CD14-positive monocyte (primary cell): ENCODE measurements at regions not wholly inside any gene's neighbourhood (a gene's known extent, or its start where the extent isn't known, plus 50 kb on each side); places are given as distances from the start of the nearest gene placed in this dataset.

Source experiments
- DNase-seq, 3 donors: peaks; one replicate each; pipeline ENCODE4 v3.0.0-alpha.2; 2011 to 2022
- H2AFZ ChIP-seq: 2 replicates; pipeline ENCODE4 v1.6.0; 2012; ENCODE audit warnings: mild to moderate bottlenecking, low read depth, low read length, inconsistent platforms; ENCODE audit not compliant: insufficient read depth, poor library complexity, severe bottlenecking
- H3K27ac ChIP-seq, 2 donors: 1 replicate in 1 of 2; 2 replicates in 1 of 2; pipeline ENCODE4 v1.5.1; 2012 to 2013; ENCODE audit warnings: low read length in 2 of 2, control low read depth in 1 of 2, inconsistent platforms in 1 of 2, low read depth in 1 of 2, mild to moderate bottlenecking in 1 of 2
- H3K27me3 ChIP-seq, 2 donors: one replicate each; pipeline versions ENCODE4 v1.6.0 to v1.6.1; 2011 to 2013; ENCODE audit warnings: low read length in 2 of 2; ENCODE audit not compliant: control insufficient read depth in 2 of 2, insufficient read depth in 2 of 2
- H3K36me3 ChIP-seq, 2 donors: replicated peaks in 1 of 2; 1 replicate in 1 of 2; 2 replicates in 1 of 2; pipeline versions ENCODE4 v1.5.1 to v1.6.1; 2012 to 2013; ENCODE audit warnings: low read length in 2 of 2, control low read depth in 1 of 2, inconsistent platforms in 1 of 2, mild to moderate bottlenecking in 1 of 2; ENCODE audit not compliant: insufficient read depth in 2 of 2, control insufficient read depth in 1 of 2
- H3K4me1 ChIP-seq, 2 donors: 1 replicate in 1 of 2; 2 replicates in 1 of 2; pipeline versions ENCODE4 v1.5.1 to v1.6.1; 2012 to 2013; ENCODE audit warnings: low read length in 2 of 2, control low read depth in 1 of 2, inconsistent platforms in 1 of 2, mild to moderate bottlenecking in 1 of 2, moderate library complexity in 1 of 2; ENCODE audit not compliant: insufficient read depth in 2 of 2, control insufficient read depth in 1 of 2
- H3K4me2 ChIP-seq: replicated peaks from 2 replicates; pipeline ENCODE3; 2012; ENCODE audit warnings: low read length, moderate library complexity, mild to moderate bottlenecking; ENCODE audit not compliant: poor library complexity, severe bottlenecking; ENCODE audit errors: extremely low read depth
- H3K4me3 ChIP-seq, 3 experiments: fragments of 200-600 bp in 1 of 3; sonication (generic) in 1 of 3; replicated peaks in 1 of 3; 1 replicate in 2 of 3; 2 replicates in 1 of 3; pipeline ENCODE4 v1.5.1; 2011 to 2013; ENCODE audit warnings: low read length in 3 of 3, mild to moderate bottlenecking in 3 of 3, control low read depth in 2 of 3, low read depth in 2 of 3, inconsistent platforms in 1 of 3, moderate library complexity in 1 of 3
- H3K79me2 ChIP-seq: 2 replicates; pipeline ENCODE4 v1.6.0; 2012; ENCODE audit warnings: mild to moderate bottlenecking, control low read depth, inconsistent platforms, low read length, moderate library complexity; ENCODE audit not compliant: insufficient read depth
- H3K9ac ChIP-seq: 2 replicates; pipeline ENCODE4 v1.6.0; 2017; ENCODE audit warnings: low read length, mild to moderate bottlenecking; ENCODE audit not compliant: insufficient read depth, poor library complexity, severe bottlenecking
- H3K9me3 ChIP-seq, 2 donors: replicated peaks in 1 of 2; 1 replicate in 1 of 2; 2 replicates in 1 of 2; pipeline versions ENCODE4 v1.5.1 to v1.6.1; 2012 to 2013; ENCODE audit warnings: low read length in 2 of 2, control low read depth in 1 of 2; ENCODE audit not compliant: control insufficient read depth in 1 of 2, insufficient read depth in 1 of 2
- H4K20me1 ChIP-seq: 2 replicates; pipeline ENCODE4 v1.6.0; 2012; ENCODE audit warnings: mild to moderate bottlenecking, low read length, control low read depth, moderate library complexity; ENCODE audit not compliant: insufficient read depth
- H3K27ac Mint-ChIP-seq, 7 donors: one replicate each; pipeline ENCODE4 v1.8.0; 2020; ENCODE audit warnings: mild to moderate bottlenecking in 7 of 7, mixed read lengths in 7 of 7, moderate library complexity in 6 of 7, inconsistent platforms in 2 of 7
- H3K27me3 Mint-ChIP-seq, 3 donors: one replicate each; pipeline ENCODE4 v1.8.0; 2021 to 2022; ENCODE audit warnings: low read depth in 3 of 3, mild to moderate bottlenecking in 3 of 3, mixed read lengths in 3 of 3, moderate library complexity in 3 of 3, inconsistent platforms in 1 of 3
- H3K36me3 Mint-ChIP-seq, 2 donors: one replicate each; pipeline ENCODE4 v1.8.0; 2020; ENCODE audit warnings: mixed read lengths in 2 of 2, inconsistent platforms in 1 of 2, mild to moderate bottlenecking in 1 of 2
- H3K4me1 Mint-ChIP-seq: one replicate; pipeline ENCODE4 v1.8.0; 2020; ENCODE audit warnings: mild to moderate bottlenecking, mixed read lengths
- H3K4me3 Mint-ChIP-seq, 2 donors: one replicate each; pipeline ENCODE4 v1.8.0; 2020; ENCODE audit warnings: mild to moderate bottlenecking in 2 of 2, mixed read lengths in 2 of 2, moderate library complexity in 1 of 2
- H3K9me3 Mint-ChIP-seq, 7 donors: one replicate each; pipeline ENCODE4 v1.8.0; 2020 to 2022; ENCODE audit warnings: mixed read lengths in 7 of 7, mild to moderate bottlenecking in 6 of 7, moderate library complexity in 6 of 7, inconsistent platforms in 2 of 7
- CTCF ChIP-seq: fragments of 200-600 bp; IDR thresholded peaks from one replicate; pipeline ENCODE4 v1.8.0; 2022; ENCODE audit warnings: antibody characterized with exemption, mild to moderate bottlenecking
- WGBS: methylation state at CpG from one replicate; pipeline ENCODE4 v1.1.5; 2013; ENCODE audit warnings: missing lambda C conversion rate; ENCODE audit not compliant: insufficient coverage; 5-methylcytosine and 5-hydroxymethylcytosine counted together
- intact Hi-C, 2 donors: fragments of 100-400 bp; cut with micrococcal nuclease; formaldehyde crosslinking; loops; one replicate each; pipeline versions ENCODE4 v1.15.0 to v1.15.1; 2023

DNA sequence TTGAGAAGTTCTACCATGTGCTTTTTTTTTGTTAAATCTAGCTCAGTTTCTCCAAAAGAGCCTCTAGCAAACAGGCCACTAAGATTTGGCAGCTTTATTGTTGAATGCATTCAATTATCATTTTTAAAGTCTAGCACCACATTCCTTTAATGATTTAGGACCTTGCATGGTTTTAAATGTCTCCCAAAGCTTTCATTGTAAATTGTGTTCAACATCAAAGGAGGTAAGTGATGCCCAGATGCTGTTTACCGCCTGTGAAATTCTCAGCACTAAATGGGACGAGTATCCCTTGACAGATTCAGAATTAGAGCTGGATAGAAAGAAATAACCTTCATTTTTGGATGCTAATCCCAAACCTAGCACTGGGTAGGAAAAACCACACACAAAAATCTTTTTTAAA, 112.1 kb upstream of the FAM204A start:
- no peak for TF ChIP-seq CTCF
- DNase-seq, result no peak
- Histone ChIP-seq H3K9me3 (no peaks in the 10 kb centered on the region), H3K79me2 (no peaks in the 10 kb centered on the region), H3K36me3 (no peaks in the 10 kb centered on the region), H3K4me1 (no peaks in the 10 kb centered on the region), H3K27me3 (peaks cover 4 to 7% of the 10 kb centered on the region in 2 donors), H4K20me1 (no peaks in the 10 kb centered on the region), H3K9ac (no peak overlapping the region), H3K27ac (no peak overlapping the region), H3K4me3 (no peak overlapping the region), H2AFZ (no peak overlapping the region), H3K4me2 (no peak overlapping the region)
- H3K9me3 Mint-ChIP-seq, result peaks cover 0 to 11% (median 4%) of the 10 kb centered on the region in 7 donors
- no peak overlapping the region for H3K27ac Mint-ChIP-seq
- H3K27me3 Mint-ChIP-seq, result peaks cover 14 to 27% (median 23%) of the 10 kb centered on the region in 3 donors
- no peaks in the 10 kb centered on the region for H3K36me3 Mint-ChIP-seq
- WGBS, result no CpG with 5 or more reads among the region's 2 CpGs
- H3K4me1 Mint-ChIP-seq, result no peaks in the 10 kb centered on the region
- H3K4me3 Mint-ChIP-seq, result no peak overlapping the region
- intact Hi-C loops, result no loop called here

- Histone ChIP-seq H3K9me3 (no peaks in the 10 kb centered on the region), H4K20me1 (no peaks in the 10 kb centered on the region), H2AFZ (no peak overlapping the region), H3K79me2 (no peaks in the 10 kb centered on the region), H3K9ac (no peak overlapping the region), H3K27ac (no peak overlapping the region), H3K4me1 (no peaks in the 10 kb centered on the region), H3K4me2 (no peak overlapping the region), H3K27me3 (peaks cover 3 to 4% of the 10 kb centered on the region in 2 donors), H3K36me3 (no peaks in the 10 kb centered on the region), H3K4me3 (no peak overlapping the region)
- TF ChIP-seq CTCF, result no peak
- peaks cover 16 to 26% (median 24%) of the 10 kb centered on the region in 3 donors for H3K27me3 Mint-ChIP-seq
- H3K36me3 Mint-ChIP-seq, result no peaks in the 10 kb centered on the region
- DNase-seq, result no peak
- peaks cover 0 to 11% (median 4%) of the 10 kb centered on the region in 7 donors for H3K9me3 Mint-ChIP-seq
- intact Hi-C loops, result no loop called here
- no peak overlapping the region for H3K4me3 Mint-ChIP-seq
- no peak overlapping the region for H3K27ac Mint-ChIP-seq
- no peaks in the 10 kb centered on the region for H3K4me1 Mint-ChIP-seq
Measured at GRCh38 chr10:118452098-118452497, 110.0 kb upstream of the FAM204A start.
